ENCODE measurements at regions not wholly inside any gene's neighbourhood (a gene's known extent, or its start where the extent isn't known, plus 50 kb on each side); places are given as distances from the start of the nearest gene placed in this dataset.
A peak's percentile ranks its signal among the peaks of the same experiment; 100 is the strongest.

GRCh38 chr18:66126266-66126665 lies 375.5 kb downstream of the CDH7 start:
- 72 to 74% methylated on average over 2 of the region's 2 CpGs for WGBS, 2 donors

DNA sequence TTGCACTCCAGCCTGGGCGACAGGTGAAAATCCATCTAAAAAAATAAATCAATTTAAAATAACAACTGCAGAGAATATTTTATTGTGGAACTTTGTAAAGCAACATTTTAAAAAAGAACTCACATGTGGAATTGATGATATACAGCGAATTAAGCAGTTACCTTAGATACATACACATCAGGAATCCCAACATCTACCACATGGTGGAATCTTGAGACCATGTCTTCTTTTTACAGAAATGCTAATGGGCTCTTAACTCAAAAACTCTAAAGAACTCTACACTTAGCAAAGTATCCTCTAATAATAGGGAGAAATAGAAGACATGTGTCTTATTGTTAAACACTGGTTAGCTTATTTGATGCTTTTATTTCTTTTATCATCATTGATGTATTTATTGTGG lies 373.6 kb downstream of the CDH7 start:
- Histone ChIP-seq H3K27ac (ENCODE audit: low read depth in 1 of 2, low read length in 1 of 2) (no peak overlapping the region), H3K9ac (ENCODE audit: insufficient read depth in 1 of 2, low read length in 2 of 2) (no peak overlapping the region), H3K9me3 (ENCODE audit: control insufficient read depth in 4 of 4, insufficient read depth in 3 of 4, low read length in 3 of 4) (no peaks in the 10 kb centered on the region), H3K27me3 (ENCODE audit: control insufficient read depth in 3 of 3, insufficient read depth in 3 of 3, low read length in 2 of 3) (no peaks in the 10 kb centered on the region), H3K36me3 (ENCODE audit: control insufficient read depth in 4 of 4, insufficient read depth in 4 of 4, low read length in 4 of 4) (no peaks in the 10 kb centered on the region), H3K4me1 (ENCODE audit: control insufficient read depth in 5 of 5, insufficient read depth in 5 of 5, low read length in 5 of 5) (peaks cover 0 to 4% (median 0%) of the 10 kb centered on the region in 5 donors), H3K4me3 (no peak overlapping the region)
- no peak for TF ChIP-seq CTCF (IDR thresholded peaks at IDR 0.05; ENCODE audit: control extremely low read depth, extremely low read depth)
- 79 to 86% methylated on average over 2 of the region's 2 CpGs for WGBS, 2 donors
- ATAC-seq (ENCODE audit: insufficient read depth, low FRiP score), result no peak
- no peak for DNase-seq

More at GRCh38 chr18:66126266-66126665, 375.5 kb downstream of the CDH7 start:
- H3K36me3 ChIP-seq (ENCODE audit: control insufficient read depth in 4 of 4, insufficient read depth in 4 of 4, low read length in 4 of 4), result no peaks in the 10 kb centered on the region
- H3K4me1 ChIP-seq (ENCODE audit: control insufficient read depth in 5 of 5, insufficient read depth in 5 of 5, low read length in 5 of 5), result peaks cover 0 to 4% (median 0%) of the 10 kb centered on the region in 5 donors
- no peaks in the 10 kb centered on the region for H3K9me3 ChIP-seq (ENCODE audit: control insufficient read depth in 4 of 4, insufficient read depth in 3 of 4, low read length in 3 of 4)
- H3K4me3 ChIP-seq, result no peak overlapping the region
- no peaks in the 10 kb centered on the region for H3K27me3 ChIP-seq (ENCODE audit: control insufficient read depth in 3 of 3, insufficient read depth in 3 of 3, low read length in 2 of 3)
- no peak overlapping the region for H3K27ac ChIP-seq (ENCODE audit: low read depth in 1 of 2, low read length in 1 of 2)
- TF ChIP-seq CTCF (IDR thresholded peaks at IDR 0.05; ENCODE audit: control extremely low read depth, extremely low read depth), result no peak
- no peak overlapping the region for H3K9ac ChIP-seq (ENCODE audit: insufficient read depth in 1 of 2, low read length in 2 of 2)
- peak in 2 of 3 donors; percentile 51 to 80 for DNase-seq
- ATAC-seq (ENCODE audit: insufficient read depth, low FRiP score), result no peak

DNA sequence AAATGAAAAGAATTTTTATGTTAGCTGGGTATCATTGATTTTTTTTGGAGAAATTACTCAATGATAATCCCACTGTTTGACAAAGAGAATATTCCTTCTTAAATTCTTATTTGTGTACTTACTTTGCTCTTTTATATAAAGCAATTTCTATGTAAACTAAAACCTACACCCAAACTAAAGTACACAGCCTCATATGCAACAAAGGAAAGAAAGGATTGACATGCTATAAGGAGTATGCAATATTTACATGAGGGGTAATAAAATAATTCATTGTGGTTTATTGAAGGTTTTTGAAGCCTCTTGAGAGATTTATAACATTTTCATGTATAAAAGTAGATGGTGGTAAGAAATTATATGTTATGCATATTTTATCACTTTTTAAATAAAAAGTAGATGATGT lies 368.5 kb downstream of the CDH7 start:
- Histone ChIP-seq H3K4me1 (ENCODE audit: control insufficient read depth in 5 of 5, insufficient read depth in 5 of 5, low read length in 5 of 5) (no peaks in the 10 kb centered on the region), H3K9me3 (ENCODE audit: control insufficient read depth in 4 of 4, insufficient read depth in 3 of 4, low read length in 3 of 4) (no peaks in the 10 kb centered on the region), H3K36me3 (ENCODE audit: control insufficient read depth in 4 of 4, insufficient read depth in 4 of 4, low read length in 4 of 4) (no peaks in the 10 kb centered on the region), H3K27ac (ENCODE audit: low read depth in 1 of 2, low read length in 1 of 2) (no peak overlapping the region), H3K27me3 (ENCODE audit: control insufficient read depth in 3 of 3, insufficient read depth in 3 of 3, low read length in 2 of 3) (no peaks in the 10 kb centered on the region), H3K4me3 (no peak overlapping the region), H3K9ac (ENCODE audit: insufficient read depth in 1 of 2, low read length in 2 of 2) (no peak overlapping the region)
- TF ChIP-seq CTCF (IDR thresholded peaks at IDR 0.05; ENCODE audit: control extremely low read depth, extremely low read depth), result no peak
- DNase-seq, result no peak
- no peak for ATAC-seq (ENCODE audit: insufficient read depth, low FRiP score)

DNA sequence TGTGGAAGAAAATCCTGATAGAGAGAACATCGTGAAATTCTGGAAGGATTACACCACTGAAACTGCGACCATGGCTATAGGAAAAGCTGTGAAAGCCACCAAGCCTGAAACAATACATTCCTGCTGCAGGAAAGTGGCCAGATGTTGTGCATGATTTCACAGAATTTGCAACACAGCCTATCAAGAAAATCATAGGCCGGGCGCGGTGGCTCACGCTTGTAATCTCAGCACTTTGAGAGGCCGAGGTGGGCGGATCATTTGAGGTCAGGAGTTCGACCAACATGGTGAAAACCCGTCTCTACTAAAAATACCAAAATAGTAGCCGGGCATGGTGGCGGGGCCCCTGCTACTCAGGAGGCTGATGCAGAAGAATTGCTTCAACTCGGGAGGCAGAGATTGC lies 360.2 kb downstream of the CDH7 start:
- Histone ChIP-seq H3K27me3 (ENCODE audit: control insufficient read depth in 3 of 3, insufficient read depth in 3 of 3, low read length in 2 of 3) (no peaks in the 10 kb centered on the region), H3K9ac (ENCODE audit: insufficient read depth in 1 of 2, low read length in 2 of 2) (no peak overlapping the region), H3K4me3 (no peak overlapping the region), H3K36me3 (ENCODE audit: control insufficient read depth in 4 of 4, insufficient read depth in 4 of 4, low read length in 4 of 4) (no peaks in the 10 kb centered on the region), H3K27ac (ENCODE audit: low read depth in 1 of 2, low read length in 1 of 2) (no peak overlapping the region), H3K9me3 (ENCODE audit: control insufficient read depth in 4 of 4, insufficient read depth in 3 of 4, low read length in 3 of 4) (no peaks in the 10 kb centered on the region), H3K4me1 (ENCODE audit: control insufficient read depth in 5 of 5, insufficient read depth in 5 of 5, low read length in 5 of 5) (no peaks in the 10 kb centered on the region)
- WGBS, 2 donors, result 88 to 92% methylated on average over 13 of the region's 13 CpGs
- no peak for ATAC-seq (ENCODE audit: insufficient read depth, low FRiP score)
- no peak for TF ChIP-seq CTCF (IDR thresholded peaks at IDR 0.05; ENCODE audit: control extremely low read depth, extremely low read depth)
- no peak for DNase-seq

All from lung (tissue), 11 donors.